Uterus (tissue), 2 donors: ENCODE measurements at regions not wholly inside any gene's neighbourhood (a gene's known extent, or its start where the extent isn't known, plus 50 kb on each side); places are given as distances from the start of the nearest gene placed in this dataset.

ENCODE experiments used
- CTCF ChIP-seq, 4 experiments: fragments of 200-600 bp in 2 of 4; fragments of 450-650 bp in 2 of 4; sonication (generic) in 2 of 4; IDR thresholded peaks; one replicate each; pipeline ENCODE4 v1.5.1; 2016 to 2019; ENCODE audit warnings: antibody characterized with exemption in 4 of 4, mild to moderate bottlenecking in 2 of 4, moderate library complexity in 1 of 4
- POLR2A ChIP-seq, 2 donors: fragments of 450-650 bp; IDR thresholded peaks; one replicate each; pipeline ENCODE4 v1.6.1; 2016; ENCODE audit warnings: antibody characterized with exemption in 2 of 2, mild to moderate bottlenecking in 1 of 2, moderate library complexity in 1 of 2

- TF ChIP-seq CTCF (IDR thresholded peaks at IDR 0.05) (no peak), POLR2A (IDR thresholded peaks at IDR 0.05) (no peak)
These were observed 314.8 kb downstream of the MYCN start for GRCh38 chr2:16255120-16255519.
